ENCODE measurements at regions not wholly inside any gene's neighbourhood (a gene's known extent, or its start where the extent isn't known, plus 50 kb on each side); places are given as distances from the start of the nearest gene placed in this dataset.

DNA sequence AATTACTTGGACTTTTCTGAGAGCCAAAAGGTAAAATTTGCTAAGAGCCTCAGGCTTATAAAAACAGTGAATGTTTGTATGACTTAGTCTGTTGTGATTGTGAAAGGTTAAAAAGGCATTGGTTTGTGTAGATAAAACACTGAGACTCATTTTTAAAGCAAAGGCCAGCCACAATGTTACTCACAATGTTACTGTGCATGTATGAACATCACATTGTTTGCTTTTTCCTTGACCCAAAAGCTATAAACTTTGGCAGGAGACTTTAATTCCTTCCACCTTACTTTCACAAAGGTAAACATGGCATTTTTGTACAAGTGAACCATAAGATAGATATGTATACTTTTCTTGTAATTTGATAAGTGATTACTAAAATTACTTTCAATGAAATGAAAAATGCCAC lies 70.5 kb downstream of the NPAP1 start:
- TF ChIP-seq, protein P1, sequence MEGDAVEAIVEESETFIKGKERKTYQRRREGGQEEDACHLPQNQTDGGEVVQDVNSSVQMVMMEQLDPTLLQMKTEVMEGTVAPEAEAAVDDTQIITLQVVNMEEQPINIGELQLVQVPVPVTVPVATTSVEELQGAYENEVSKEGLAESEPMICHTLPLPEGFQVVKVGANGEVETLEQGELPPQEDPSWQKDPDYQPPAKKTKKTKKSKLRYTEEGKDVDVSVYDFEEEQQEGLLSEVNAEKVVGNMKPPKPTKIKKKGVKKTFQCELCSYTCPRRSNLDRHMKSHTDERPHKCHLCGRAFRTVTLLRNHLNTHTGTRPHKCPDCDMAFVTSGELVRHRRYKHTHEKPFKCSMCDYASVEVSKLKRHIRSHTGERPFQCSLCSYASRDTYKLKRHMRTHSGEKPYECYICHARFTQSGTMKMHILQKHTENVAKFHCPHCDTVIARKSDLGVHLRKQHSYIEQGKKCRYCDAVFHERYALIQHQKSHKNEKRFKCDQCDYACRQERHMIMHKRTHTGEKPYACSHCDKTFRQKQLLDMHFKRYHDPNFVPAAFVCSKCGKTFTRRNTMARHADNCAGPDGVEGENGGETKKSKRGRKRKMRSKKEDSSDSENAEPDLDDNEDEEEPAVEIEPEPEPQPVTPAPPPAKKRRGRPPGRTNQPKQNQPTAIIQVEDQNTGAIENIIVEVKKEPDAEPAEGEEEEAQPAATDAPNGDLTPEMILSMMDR (IDR thresholded peaks at IDR 0.05; ENCODE audit: poor library complexity, severe bottlenecking), result no peak
- TF ChIP-seq POLR2AphosphoS5 (IDR thresholded peaks at IDR 0.05), result no peak
- no peak for TF ChIP-seq MXI1 (conservative IDR thresholded peaks at IDR 0.05; ENCODE audit: poor library complexity, severe bottlenecking)
- no peak for TF ChIP-seq EZH2 (IDR thresholded peaks at IDR 0.05; ENCODE audit: borderline replicate concordance, insufficient read depth, low read length, poor library complexity, severe bottlenecking)

Data from neural cell (in vitro differentiated cells).